ENCODE measurements at regions not wholly inside any gene's neighbourhood (a gene's known extent, or its start where the extent isn't known, plus 50 kb on each side); places are given as distances from the start of the nearest gene placed in this dataset.

GRCh38 chr4:117949621-117950020 is 84.7 kb upstream of the NDST3 start:
- no peak for TF ChIP-seq CTCF (IDR thresholded peaks at IDR 0.05; ENCODE audit: insufficient read depth, low read length, poor library complexity, severe bottlenecking)
- Histone ChIP-seq H3K4me3 (replicated peaks; ENCODE audit: low read depth, low read length) (no peak overlapping the region), H3K36me3 (ENCODE audit: control insufficient read depth, insufficient read depth, low read length) (no peaks in the 10 kb centered on the region), H3K27me3 (replicated peaks; ENCODE audit: control insufficient read depth, insufficient read depth, low read length) (no peaks in the 10 kb centered on the region)
- no peak for DNase-seq (ENCODE audit: extremely low read depth, insufficient read length)

GRCh38 chr4:117957571-117957970 is 76.7 kb upstream of the NDST3 start:
- H3K27me3 ChIP-seq (replicated peaks; ENCODE audit: control insufficient read depth, insufficient read depth, low read length), result no peaks in the 10 kb centered on the region
- H3K4me3 ChIP-seq (replicated peaks; ENCODE audit: low read depth, low read length), result no peak overlapping the region
- no peak for DNase-seq (ENCODE audit: extremely low read depth, insufficient read length)
- no peaks in the 10 kb centered on the region for H3K36me3 ChIP-seq (ENCODE audit: control insufficient read depth, insufficient read depth, low read length)
- TF ChIP-seq CTCF (IDR thresholded peaks at IDR 0.05; ENCODE audit: insufficient read depth, low read length, poor library complexity, severe bottlenecking), result no peak

- no peak for DNase-seq (ENCODE audit: extremely low read depth, insufficient read length)
Observed at GRCh38 chr4:117965622-117966021, 68.7 kb upstream of the NDST3 start.

GRCh38 chr4:117968606-117969005 is 65.7 kb upstream of the NDST3 start:
- no peak overlapping the region for H3K4me3 ChIP-seq (replicated peaks; ENCODE audit: low read depth, low read length)
- no peaks in the 10 kb centered on the region for H3K27me3 ChIP-seq (replicated peaks; ENCODE audit: control insufficient read depth, insufficient read depth, low read length)
- no peak for DNase-seq (ENCODE audit: extremely low read depth, insufficient read length)
- no peaks in the 10 kb centered on the region for H3K36me3 ChIP-seq (ENCODE audit: control insufficient read depth, insufficient read depth, low read length)
- TF ChIP-seq CTCF (IDR thresholded peaks at IDR 0.05; ENCODE audit: insufficient read depth, low read length, poor library complexity, severe bottlenecking), result no peak

More at GRCh38 chr4:117965622-117966021, 68.7 kb upstream of the NDST3 start:
- TF ChIP-seq CTCF (IDR thresholded peaks at IDR 0.05; ENCODE audit: insufficient read depth, low read length, poor library complexity, severe bottlenecking), result no peak
- no peak overlapping the region for H3K4me3 ChIP-seq (replicated peaks; ENCODE audit: low read depth, low read length)
- H3K36me3 ChIP-seq (ENCODE audit: control insufficient read depth, insufficient read depth, low read length), result no peaks in the 10 kb centered on the region
- H3K27me3 ChIP-seq (replicated peaks; ENCODE audit: control insufficient read depth, insufficient read depth, low read length), result no peaks in the 10 kb centered on the region

GRCh38 chr4:117971403-117971802 is 62.9 kb upstream of the NDST3 start:
- DNase-seq (ENCODE audit: extremely low read depth, insufficient read length), result no peak
- Histone ChIP-seq H3K4me3 (replicated peaks; ENCODE audit: low read depth, low read length) (no peak overlapping the region), H3K36me3 (ENCODE audit: control insufficient read depth, insufficient read depth, low read length) (no peaks in the 10 kb centered on the region), H3K27me3 (replicated peaks; ENCODE audit: control insufficient read depth, insufficient read depth, low read length) (no peaks in the 10 kb centered on the region)
- no peak for TF ChIP-seq CTCF (IDR thresholded peaks at IDR 0.05; ENCODE audit: insufficient read depth, low read length, poor library complexity, severe bottlenecking)

Measured in GM06990 (cell line).